ENCODE measurements at regions not wholly inside any gene's neighbourhood (a gene's known extent, or its start where the extent isn't known, plus 50 kb on each side); places are given as distances from the start of the nearest gene placed in this dataset.

- 0 out of 2 replicates have a peak, but pooled peaks cover 3% of the 10 kb centered on the region for H3K9me1 ChIP-seq (ENCODE audit: insufficient read depth, low read length)
- no peak overlapping the region for H3K56ac ChIP-seq (ENCODE audit: extremely low read depth, insufficient read depth, low read length)
- H3K4me3 ChIP-seq (ENCODE audit: insufficient read depth, low read depth, low read length): no peak overlapping the region
- in situ Hi-C loops (cut with MboI; ENCODE audit: low sequenced_read_pairs): no loop called here
- no peak overlapping the region for H3K23ac ChIP-seq (ENCODE audit: low read depth, low read length)
- no peak overlapping the region for H2AFZ ChIP-seq (replicated peaks; ENCODE audit: low read length, poor library complexity)
- H3K9me3 ChIP-seq (ENCODE audit: control insufficient read depth, insufficient read depth, low read length): no peaks in the 10 kb centered on the region
- DNase-seq (no peak), ATAC-seq (ENCODE audit: low read depth) (no peak)
- no peak overlapping the region for H2BK15ac ChIP-seq (ENCODE audit: low read depth, low read length)
- H3K79me1 ChIP-seq (ENCODE audit: low read depth in 1 of 2, low read length in 2 of 2): peaks cover 11 to 26% of the 10 kb centered on the region in 2 experiments; a peak in 3 of 4 replicates
- H2AK5ac ChIP-seq (ENCODE audit: low read depth, low read length): no peak overlapping the region
- no peak overlapping the region for H3K14ac ChIP-seq (replicated peaks; ENCODE audit: low read depth, low read length)
- ChIA-PET POLR2A (ENCODE audit: unreplicated experiment) (no interaction called here), CTCF (interaction anchor here (1.0 kb wide), 1 partner anchor 45 kb away, joined by 4 read pairs; no protein-coding TSS in a partner anchor)
- no peak overlapping the region for H2AK9ac ChIP-seq (replicated peaks; ENCODE audit: low read depth, low read length, poor library complexity)
- H3K27ac ChIP-seq (ENCODE audit: insufficient read depth, low read length): no peak overlapping the region
- H3K4ac ChIP-seq (ENCODE audit: low read depth, low read length): no peak overlapping the region
- no peak overlapping the region for H4K8ac ChIP-seq (ENCODE audit: low read depth in 2 of 2, low read length in 2 of 2)
- dilution Hi-C loops (cut with HindIII; ENCODE audit: low sequenced_read_pairs, unreplicated experiment): no loop called here
- H2BK5ac ChIP-seq (ENCODE audit: low read depth, low read length, poor library complexity, severe bottlenecking): no peak overlapping the region
- TF ChIP-seq NFE2L2 (IDR thresholded peaks at IDR 0.05; ENCODE audit: low read depth, low read length) (no peak), CHD1 (IDR thresholded peaks at IDR 0.05; ENCODE audit: low read depth, low read length) (no peak), RCOR1 (IDR thresholded peaks at IDR 0.05; ENCODE audit: insufficient replicate concordance, low read length) (no peak), FOS (IDR thresholded peaks at IDR 0.05; ENCODE audit: low read depth, low read length) (no peak), RFX5 (IDR thresholded peaks at IDR 0.05; ENCODE audit: low read depth, low read length) (no peak), CEBPB (IDR thresholded peaks at IDR 0.05; ENCODE audit: low read depth, low read length) (no peak), CTCF (conservative IDR thresholded peaks at IDR 0.05; ENCODE audit: low read depth, low read length) (no peak), MAZ (IDR thresholded peaks at IDR 0.05; ENCODE audit: borderline replicate concordance, low read depth, low read length) (no peak), USF2 (IDR thresholded peaks at IDR 0.05; ENCODE audit: low read depth, low read length) (no peak), MAFK (IDR thresholded peaks at IDR 0.05; ENCODE audit: low read depth, low read length) (no peak)
- no peaks in the 10 kb centered on the region for H3K27me3 ChIP-seq (ENCODE audit: control insufficient read depth, insufficient read depth, low read length)
- H3K4me1 ChIP-seq (ENCODE audit: control insufficient read depth, insufficient read depth, low read length): peaks cover 2% of the 10 kb centered on the region; the same call in 1 of the 2 replicates
- no peak overlapping the region for H3K9ac ChIP-seq (ENCODE audit: low read depth, low read length)
- peaks cover 12% of the 10 kb centered on the region for H4K20me1 ChIP-seq (ENCODE audit: insufficient read depth, low read length)
- H3K36me3 ChIP-seq (ENCODE audit: control insufficient read depth, insufficient read depth, low read length): no peaks in the 10 kb centered on the region
- H3K18ac ChIP-seq (ENCODE audit: low read depth, low read length): no peak overlapping the region
- no TSS peak for BruUV-seq (replicated peaks)
- H2BK120ac ChIP-seq (ENCODE audit: low read depth, low read length): no peak overlapping the region
- H2BK20ac ChIP-seq (ENCODE audit: low read depth, low read length): no peak overlapping the region
- intact Hi-C loops (cut with micrococcal nuclease): no loop called here
- 100% methylated on average over 2 of the region's 3 CpGs; no CpG with 5 or more reads in 1 of the 2 experiments for WGBS, 2 experiments (ENCODE audit: extremely low coverage in 2 of 2, insufficient read length in 1 of 2)
- no peak overlapping the region for H4K91ac ChIP-seq (ENCODE audit: insufficient read depth, low read depth, low read length)
- no peak overlapping the region for H3K4me2 ChIP-seq (ENCODE audit: low read depth, low read length)
- H4K5ac ChIP-seq (ENCODE audit: low read depth, low read length): no peak overlapping the region
These were observed 51.9 kb upstream of the RNF38 start for GRCh38 chr9:36451949-36452348.

All from IMR-90 (cell line).